ENCODE measurements at regions not wholly inside any gene's neighbourhood (a gene's known extent, or its start where the extent isn't known, plus 50 kb on each side); places are given as distances from the start of the nearest gene placed in this dataset.
"Not testable (repeated sequence)": the region's sequence is repeated elsewhere in the genome, so short reads cannot be mapped to it uniquely, and the experiment has no call there.

DNA sequence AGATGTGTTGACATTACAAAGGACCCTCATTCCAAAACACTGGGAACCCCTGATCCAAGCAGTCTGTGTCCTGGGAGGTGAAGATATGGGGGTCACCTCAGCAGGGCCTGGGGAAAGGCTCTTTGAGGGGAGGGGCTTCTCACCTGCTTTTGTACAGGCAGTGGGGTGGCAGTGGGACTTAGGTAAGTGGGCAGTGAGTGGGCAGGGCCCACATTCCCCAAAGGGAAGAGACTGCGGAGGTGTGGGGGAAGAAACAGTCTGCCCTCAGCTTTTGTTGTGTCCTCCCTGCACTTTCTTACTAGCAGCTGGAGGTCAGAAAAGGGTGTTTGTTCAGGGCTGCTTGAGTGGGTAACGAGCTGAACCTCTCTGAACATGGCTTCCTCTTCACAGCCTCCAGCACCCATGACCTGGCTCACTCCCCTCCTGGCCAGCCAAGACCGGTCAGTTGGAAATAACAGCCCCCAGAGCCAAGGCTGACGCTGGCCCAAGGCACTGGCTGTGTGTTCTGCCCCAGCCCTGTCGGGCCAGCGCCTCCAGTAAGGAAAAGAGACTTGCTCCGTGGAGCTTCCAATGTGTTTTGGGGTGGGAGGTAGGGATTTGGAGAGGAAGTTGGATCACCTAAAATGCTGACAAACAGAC lies 173.5 kb downstream of the PSMG1 start:
- peaks cover 9% of the 10 kb centered on the region for H3K27me3 Mint-ChIP-seq
- no peak for ATAC-seq
- H3K27ac Mint-ChIP-seq = no peak overlapping the region
- CTCF ChIA-PET = no interaction called here
- DNase-seq = no peak
- H3K4me3 Mint-ChIP-seq = no peak overlapping the region
- peaks cover 2% of the 10 kb centered on the region for H3K9me3 Mint-ChIP-seq (ENCODE audit: low read depth)
- H3K36me3 Mint-ChIP-seq = no peaks in the 10 kb centered on the region
- H3K4me1 Mint-ChIP-seq = peaks cover 6% of the 10 kb centered on the region

DNA sequence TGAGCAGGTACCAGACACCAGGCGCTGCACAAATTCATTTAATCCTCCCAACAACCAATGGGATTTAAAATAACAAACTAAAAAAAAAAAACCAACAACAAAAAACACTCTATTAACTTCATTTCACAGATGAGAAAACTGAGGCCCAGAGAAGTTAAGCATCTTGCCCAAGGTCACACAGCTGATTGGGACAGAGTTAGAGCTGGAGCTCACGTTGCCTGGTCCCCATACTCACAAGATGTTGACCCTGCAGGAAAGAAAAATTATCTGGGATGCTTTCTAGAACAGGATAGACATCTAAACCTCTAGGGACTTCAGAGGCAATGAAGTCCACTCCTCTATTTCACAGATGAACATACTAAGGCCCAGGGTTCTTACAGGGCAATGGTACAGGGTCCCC lies 175.3 kb downstream of the PSMG1 start:
- H3K9me3 Mint-ChIP-seq (ENCODE audit: low read depth) = no peaks in the 10 kb centered on the region
- CTCF ChIA-PET = no interaction called here
- H3K36me3 Mint-ChIP-seq = no peaks in the 10 kb centered on the region
- H3K4me3 Mint-ChIP-seq = no peak overlapping the region
- no peak overlapping the region for H3K27ac Mint-ChIP-seq
- H3K27me3 Mint-ChIP-seq = peaks cover 9% of the 10 kb centered on the region
- no peak for DNase-seq
- ATAC-seq = no peak
- peaks cover 22% of the 10 kb centered on the region for H3K4me1 Mint-ChIP-seq

DNA sequence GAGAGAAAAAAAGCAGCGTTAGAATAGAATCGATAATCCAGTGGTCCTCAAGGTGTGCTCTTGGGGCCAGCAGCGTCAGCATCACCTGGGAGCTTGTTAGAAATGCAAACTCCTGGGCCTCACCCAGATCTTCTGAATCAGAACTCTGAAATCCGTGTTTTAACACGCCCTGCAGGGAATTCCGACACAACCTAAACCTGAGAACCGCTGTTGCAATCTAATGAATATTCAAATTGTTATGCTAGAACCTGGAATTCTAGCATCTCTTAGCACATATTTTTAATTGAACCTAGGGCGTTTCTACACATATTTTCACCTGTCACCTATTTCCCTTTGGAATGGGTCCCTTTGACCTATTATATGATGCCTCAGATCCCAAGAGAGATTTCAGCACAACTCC lies 175.7 kb downstream of the PSMG1 start:
- ATAC-seq = no peak
- peaks cover 22% of the 10 kb centered on the region for H3K4me1 Mint-ChIP-seq
- DNase-seq = no peak
- H3K27ac Mint-ChIP-seq = no peak overlapping the region
- H3K9me3 Mint-ChIP-seq (ENCODE audit: low read depth) = no peaks in the 10 kb centered on the region
- H3K27me3 Mint-ChIP-seq = peaks cover 9% of the 10 kb centered on the region
- no peak overlapping the region for H3K4me3 Mint-ChIP-seq
- CTCF ChIA-PET = no interaction called here
- no peaks in the 10 kb centered on the region for H3K36me3 Mint-ChIP-seq

DNA sequence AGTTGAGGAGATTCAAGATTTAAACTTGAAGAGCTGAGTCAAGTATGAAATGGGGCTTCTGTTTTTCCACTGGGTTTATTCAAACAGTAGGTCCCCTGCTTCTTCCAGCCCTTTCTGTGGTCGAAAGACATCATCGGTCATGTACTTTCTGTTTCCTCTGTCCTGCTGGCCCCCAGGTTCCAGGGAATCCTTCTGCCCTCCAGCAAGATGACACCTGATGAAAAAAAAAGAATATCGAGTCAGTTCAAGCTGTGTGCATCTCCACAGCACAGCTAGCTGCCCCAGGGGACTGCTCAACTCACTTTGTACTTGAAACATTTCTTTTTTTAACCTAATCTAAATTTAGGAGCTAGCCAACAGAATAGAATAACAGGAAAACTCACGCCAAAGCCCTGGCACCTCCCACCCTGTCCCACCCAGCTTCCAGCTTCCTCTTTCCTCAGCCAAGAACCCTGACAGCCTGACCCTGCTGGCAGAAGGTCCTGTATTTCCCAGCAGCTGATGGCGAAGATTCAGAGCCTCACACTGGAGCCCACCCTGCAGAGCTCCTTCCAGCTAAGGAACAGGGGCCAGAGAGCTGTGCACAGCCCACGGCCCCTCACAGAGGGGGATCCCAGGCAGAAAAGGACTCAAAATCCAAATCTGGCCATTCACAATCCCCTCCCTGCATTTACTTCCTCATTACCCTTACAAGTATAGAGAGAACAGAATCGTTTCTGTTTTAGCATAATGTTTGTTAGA lies 176.5 kb downstream of the PSMG1 start:
- Mint-ChIP-seq H3K27ac (no peak overlapping the region), H3K4me3 (no peak overlapping the region), H3K4me1 (peaks cover 22% of the 10 kb centered on the region), H3K9me3 (ENCODE audit: low read depth) (no peaks in the 10 kb centered on the region), H3K27me3 (peaks cover 9% of the 10 kb centered on the region), H3K36me3 (no peaks in the 10 kb centered on the region)
- ATAC-seq = no peak
- CTCF ChIA-PET = no interaction called here
- no peak for DNase-seq

DNA sequence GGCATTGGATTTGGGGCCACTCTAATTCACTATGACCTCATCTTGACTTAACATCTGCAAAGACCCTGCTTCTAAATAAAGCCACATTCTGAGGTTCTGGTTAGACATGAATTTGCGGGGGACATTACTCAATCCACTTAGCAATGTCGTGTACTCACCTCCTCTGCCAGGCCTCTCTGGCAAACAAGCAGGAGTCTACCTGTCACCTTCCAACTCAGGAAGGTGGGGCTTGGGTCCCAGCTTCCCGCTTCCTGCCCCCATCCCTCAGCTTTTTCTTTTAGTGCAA lies 177.8 kb downstream of the PSMG1 start:
- CTCF ChIA-PET = no interaction called here
- ATAC-seq (no peak), DNase-seq (no peak)
- Mint-ChIP-seq H3K4me3 (no peak overlapping the region), H3K27ac (no peak overlapping the region), H3K9me3 (ENCODE audit: low read depth) (no peaks in the 10 kb centered on the region), H3K36me3 (no peaks in the 10 kb centered on the region), H3K27me3 (peaks cover 9% of the 10 kb centered on the region), H3K4me1 (peaks cover 32% of the 10 kb centered on the region)

DNA sequence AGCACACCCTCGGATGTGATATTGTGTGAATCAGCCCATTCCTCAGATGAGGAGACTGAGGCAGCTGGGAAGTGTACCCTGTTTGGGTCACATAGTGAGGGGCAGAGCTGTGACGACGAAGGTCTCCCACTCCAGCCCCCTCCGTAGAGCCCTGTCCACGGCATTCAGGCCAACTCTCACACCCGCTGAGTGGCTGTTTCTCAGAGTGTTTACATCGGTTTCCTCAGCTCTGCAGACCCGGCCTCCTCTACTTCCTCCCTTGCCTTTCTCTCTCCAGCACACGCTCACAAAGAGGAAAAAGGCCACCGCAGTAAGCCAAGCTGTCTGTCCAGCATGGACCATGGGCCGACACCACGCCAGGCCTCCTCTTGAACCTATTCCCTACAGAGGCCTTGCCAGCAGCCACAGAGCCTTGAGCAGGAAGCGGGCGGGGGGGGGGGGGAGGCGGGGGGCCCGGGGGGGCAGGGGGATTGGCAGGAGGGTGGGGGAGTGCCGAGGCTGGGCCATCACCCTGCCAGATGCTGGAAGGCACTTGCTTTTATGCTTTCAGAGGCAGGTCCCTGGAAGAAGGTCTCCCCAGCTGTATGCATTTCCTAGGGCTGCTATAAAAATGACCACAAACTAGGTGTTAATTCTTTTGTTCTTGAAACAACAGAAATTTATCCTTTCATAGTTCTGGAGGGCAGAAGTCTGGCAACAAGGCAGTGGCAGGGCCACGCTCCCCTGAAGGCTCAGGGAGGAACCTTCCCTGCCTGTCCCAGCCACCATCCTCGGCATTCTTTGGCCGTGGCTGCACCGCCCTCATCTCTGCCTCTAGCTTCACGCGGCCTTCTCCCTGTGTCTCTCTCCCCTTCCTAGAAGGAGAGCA lies 178.4 kb downstream of the PSMG1 start:
- Mint-ChIP-seq H3K4me3 (no peak overlapping the region), H3K9me3 (ENCODE audit: low read depth) (no peaks in the 10 kb centered on the region), H3K36me3 (no peaks in the 10 kb centered on the region), H3K4me1 (peaks cover 34% of the 10 kb centered on the region), H3K27ac (peak overlapping the region; percentile 78), H3K27me3 (peaks cover 9% of the 10 kb centered on the region)
- ATAC-seq (peak; percentile 36), DNase-seq (no peak)
- CTCF ChIA-PET = no interaction called here

DNA sequence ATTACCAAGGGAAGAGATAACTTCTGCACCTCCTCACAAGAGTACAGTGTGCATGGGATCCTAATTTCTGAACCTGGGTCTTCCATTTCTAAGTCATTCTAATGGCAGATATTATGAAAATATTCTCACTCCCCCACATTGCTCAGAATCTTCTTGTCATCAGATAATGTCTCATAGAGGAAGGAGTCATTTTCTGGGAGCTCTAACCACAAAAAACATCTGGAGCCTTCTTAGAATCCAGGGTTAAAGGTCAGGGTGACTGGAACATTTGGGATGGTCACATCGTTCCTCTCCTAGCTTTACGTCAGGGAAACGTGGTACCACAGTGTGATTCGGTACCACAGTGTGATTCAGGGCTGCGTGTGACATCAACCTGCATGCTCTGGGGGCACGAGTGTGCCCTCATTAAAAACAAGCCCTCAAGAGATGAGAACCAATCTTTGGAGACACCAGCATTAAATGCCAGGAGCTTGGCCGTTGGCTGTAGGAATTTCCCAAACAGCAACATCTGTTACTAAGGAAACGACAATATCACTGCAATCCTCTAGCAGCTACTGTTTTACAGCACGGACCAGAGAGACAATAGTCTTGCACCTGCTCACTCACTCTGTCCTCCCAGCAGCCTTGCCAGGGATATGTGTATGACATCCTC lies 179.1 kb downstream of the PSMG1 start:
- H3K36me3 Mint-ChIP-seq = no peaks in the 10 kb centered on the region
- H3K4me1 Mint-ChIP-seq = peaks cover 38% of the 10 kb centered on the region

DNA sequence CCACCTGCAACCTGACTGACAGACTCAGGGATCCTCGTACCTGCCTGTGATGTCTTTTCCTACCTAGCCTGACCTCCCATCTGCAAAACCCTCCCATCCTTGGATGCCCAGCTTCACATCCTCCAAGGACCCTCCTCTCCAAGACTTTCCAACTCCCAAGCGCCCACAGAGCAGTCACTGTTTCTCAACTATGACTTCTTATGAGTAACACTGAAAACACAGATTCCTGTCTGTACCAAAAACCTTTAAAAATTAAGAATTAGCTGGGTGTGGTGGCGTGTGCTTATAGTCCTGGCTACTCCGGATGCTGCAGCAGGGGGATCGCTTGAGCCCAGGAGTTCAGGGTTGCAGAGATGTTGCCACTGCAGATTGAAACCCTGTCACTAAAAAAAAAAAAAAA lies 181.9 kb downstream of the PSMG1 start:
- H3K27ac Mint-ChIP-seq = no peak overlapping the region

More for the DNA sequence above, 179.1 kb downstream of the PSMG1 start:
- Mint-ChIP-seq H3K27ac (no peak overlapping the region), H3K9me3 (ENCODE audit: low read depth) (no peaks in the 10 kb centered on the region), H3K27me3 (peaks cover 10% of the 10 kb centered on the region), H3K4me3 (no peak overlapping the region)
- CTCF ChIA-PET = no interaction called here
- DNase-seq = no peak
- ATAC-seq = no peak

DNA sequence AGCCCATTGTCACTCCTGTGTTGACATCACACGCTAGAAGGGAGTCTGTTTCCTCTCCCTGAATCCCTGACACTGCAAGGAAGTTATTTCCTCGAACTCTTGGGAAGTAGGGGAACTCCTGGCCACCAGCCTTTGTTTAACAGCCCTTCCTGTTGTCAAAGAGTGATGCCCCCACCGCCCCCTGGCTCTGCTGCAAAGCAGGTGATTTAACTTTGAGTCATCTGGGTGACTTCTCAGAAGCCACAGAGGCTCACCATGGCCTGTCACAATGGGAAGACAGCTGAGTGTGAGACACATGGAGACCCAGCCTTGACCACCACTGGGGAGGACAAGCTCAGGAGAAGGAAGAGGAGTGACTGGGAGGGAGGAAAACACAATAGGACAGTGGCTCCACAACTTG lies 182.8 kb downstream of the PSMG1 start:
- Mint-ChIP-seq H3K9me3 (ENCODE audit: low read depth) (no peaks in the 10 kb centered on the region), H3K4me1 (peaks cover 50% of the 10 kb centered on the region), H3K27me3 (peaks cover 13% of the 10 kb centered on the region), H3K27ac (no peak overlapping the region), H3K4me3 (no peak overlapping the region), H3K36me3 (peaks cover 1% of the 10 kb centered on the region)
- ATAC-seq (no peak), DNase-seq (peak; percentile 60)
- CTCF ChIA-PET = no interaction called here

More for the DNA sequence above, 181.9 kb downstream of the PSMG1 start:
- no peak overlapping the region for H3K4me3 Mint-ChIP-seq
- CTCF ChIA-PET = no interaction called here
- peaks cover 46% of the 10 kb centered on the region for H3K4me1 Mint-ChIP-seq
- DNase-seq (no peak), ATAC-seq (no peak)
- peaks cover 1% of the 10 kb centered on the region for H3K36me3 Mint-ChIP-seq
- H3K27me3 Mint-ChIP-seq = peaks cover 17% of the 10 kb centered on the region
- no peaks in the 10 kb centered on the region for H3K9me3 Mint-ChIP-seq (ENCODE audit: low read depth)

DNA sequence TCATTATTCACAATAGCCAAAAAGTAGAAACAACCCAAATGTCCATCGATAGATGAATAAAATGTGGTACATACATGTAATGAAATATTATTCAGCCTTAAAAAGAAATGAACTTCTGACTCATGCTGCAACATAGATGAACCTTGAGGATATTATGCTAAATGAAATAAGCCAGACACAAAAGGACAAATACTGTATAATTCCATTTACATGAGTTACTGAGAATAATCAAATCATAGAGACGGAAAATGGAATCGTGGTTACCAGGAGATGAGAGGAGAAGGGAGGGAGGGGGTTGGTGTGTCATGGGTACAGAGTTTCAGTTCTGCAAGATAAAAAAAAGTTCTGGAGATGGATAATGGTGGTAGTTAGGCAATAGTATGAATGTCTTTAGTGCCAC lies 184.1 kb downstream of the PSMG1 start:
- no peaks in the 10 kb centered on the region for H3K9me3 Mint-ChIP-seq (ENCODE audit: low read depth)
- peaks cover 1% of the 10 kb centered on the region for H3K36me3 Mint-ChIP-seq
- DNase-seq (no peak), ATAC-seq (no peak)
- H3K27ac Mint-ChIP-seq = no peak overlapping the region
- H3K27me3 Mint-ChIP-seq = peaks cover 17% of the 10 kb centered on the region
- CTCF ChIA-PET = no interaction called here
- peaks cover 39% of the 10 kb centered on the region for H3K4me1 Mint-ChIP-seq
- H3K4me3 Mint-ChIP-seq = no peak overlapping the region

DNA sequence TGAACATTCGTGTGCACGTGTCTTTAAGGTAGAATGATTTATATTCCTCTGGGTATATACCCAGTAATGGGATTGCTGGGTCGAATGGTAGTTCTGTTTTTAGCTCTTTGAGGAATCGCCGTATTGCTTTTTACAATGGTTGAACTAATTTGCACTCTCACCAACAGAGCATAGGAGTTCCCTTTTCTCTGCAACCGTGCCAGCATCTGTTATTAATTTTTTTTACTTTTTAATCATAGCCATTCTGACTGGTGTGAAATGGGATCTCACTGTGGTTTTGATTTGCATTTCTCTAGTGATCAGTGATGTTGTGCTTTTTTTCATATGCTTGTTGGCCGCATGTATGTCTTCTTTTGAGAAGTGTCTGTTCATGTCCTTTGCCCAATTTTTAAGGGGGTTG lies 185.0 kb downstream of the PSMG1 start:
- H3K27ac Mint-ChIP-seq; CTCF ChIA-PET; H3K36me3 Mint-ChIP-seq; H3K9me3 Mint-ChIP-seq (ENCODE audit: low read depth); H3K4me3 Mint-ChIP-seq; DNase-seq; ATAC-seq: not testable (repeated sequence)
- H3K4me1 Mint-ChIP-seq = peaks cover 30% of the 10 kb centered on the region
- H3K27me3 Mint-ChIP-seq = peaks cover 17% of the 10 kb centered on the region

DNA sequence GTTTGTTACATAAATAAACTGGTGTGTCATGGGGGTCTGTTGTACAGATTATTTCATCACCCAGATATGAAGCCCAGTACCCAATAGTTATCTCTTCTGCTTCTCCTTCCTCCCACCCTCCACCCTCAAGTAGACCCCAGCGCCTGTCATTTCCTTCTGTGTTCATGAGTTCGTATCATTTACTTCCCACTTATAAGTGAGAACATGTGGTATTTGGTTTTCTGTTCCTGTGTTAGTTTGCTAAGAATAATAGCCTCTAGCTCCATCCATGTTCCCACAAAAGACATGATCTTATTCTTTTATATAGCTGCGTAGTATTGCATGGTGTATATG lies 185.4 kb downstream of the PSMG1 start:
- peaks cover 28% of the 10 kb centered on the region for H3K4me1 Mint-ChIP-seq
- H3K27ac Mint-ChIP-seq; CTCF ChIA-PET; ATAC-seq; H3K4me3 Mint-ChIP-seq; DNase-seq; H3K9me3 Mint-ChIP-seq (ENCODE audit: low read depth); H3K36me3 Mint-ChIP-seq: not testable (repeated sequence)
- H3K27me3 Mint-ChIP-seq = peaks cover 17% of the 10 kb centered on the region

DNA sequence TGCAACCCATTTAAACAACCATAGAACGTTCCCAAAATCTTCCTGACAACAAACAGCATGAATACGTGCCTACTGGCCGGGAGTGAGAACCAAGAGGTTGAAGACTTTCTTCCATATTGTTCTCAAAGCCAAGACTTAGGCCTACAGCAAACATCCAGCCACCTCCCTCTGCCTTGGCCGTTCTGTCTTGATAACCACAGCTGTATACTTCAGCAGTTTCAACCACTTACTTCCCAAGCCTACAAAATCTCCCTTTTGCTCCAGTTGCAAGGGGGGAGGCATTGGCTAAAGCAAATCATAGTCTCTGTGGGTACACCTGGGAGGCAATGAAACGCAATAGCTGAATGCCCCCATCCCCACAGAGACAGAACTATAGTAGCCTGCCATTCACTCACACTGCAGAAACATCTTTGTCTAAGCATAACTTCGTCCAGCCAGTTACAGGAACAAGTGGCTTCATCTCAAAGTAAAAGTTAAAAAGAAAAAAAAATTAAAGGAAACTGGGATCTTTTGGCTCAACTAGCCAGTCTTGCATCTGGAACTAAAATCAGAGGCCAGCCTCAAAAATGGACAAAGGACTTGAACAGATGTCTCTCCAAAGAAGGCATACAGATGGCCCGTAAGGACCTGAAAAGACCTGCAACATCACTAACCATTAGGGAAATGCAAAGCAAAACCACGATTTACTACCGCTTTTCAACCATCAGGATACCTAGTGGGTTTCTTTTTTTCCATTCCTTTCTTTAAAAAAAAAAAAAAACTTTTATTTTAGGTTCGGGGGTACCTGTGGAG lies 186.0 kb downstream of the PSMG1 start:
- Mint-ChIP-seq H3K9me3 (ENCODE audit: low read depth) (no peaks in the 10 kb centered on the region), H3K27ac (no peak overlapping the region), H3K36me3 (peaks cover 1% of the 10 kb centered on the region), H3K4me3 (no peak overlapping the region), H3K27me3 (peaks cover 17% of the 10 kb centered on the region), H3K4me1 (peaks cover 28% of the 10 kb centered on the region)
- DNase-seq (no peak), ATAC-seq (no peak)
- CTCF ChIA-PET = no interaction called here

Measured in activated CD8-positive, alpha-beta memory T cell treated with anti-CD3 and anti-CD28 coated beads, Interleukin-2, amount 10 ng/mL, durations not matched to agents 7 days and 5 days (primary cell).